H9 (cell line): ENCODE measurements at regions not wholly inside any gene's neighbourhood (a gene's known extent, or its start where the extent isn't known, plus 50 kb on each side); places are given as distances from the start of the nearest gene placed in this dataset.

Source experiments
- DNase-seq: peaks from one replicate; pipeline ENCODE4 v3.0.0-alpha.2; 2017
- H2AFZ ChIP-seq: one replicate; pipeline ENCODE4 v1.6.1; 2013; ENCODE audit warnings: mild to moderate bottlenecking, low read length, control low read depth, moderate library complexity
- H2AK5ac ChIP-seq: 2 replicates; pipeline ENCODE4 v1.6.1; 2013; ENCODE audit warnings: low read length, control low read depth, mixed read lengths; ENCODE audit not compliant: insufficient read length
- H2BK120ac ChIP-seq: one replicate; pipeline ENCODE4 v1.6.1; 2013; ENCODE audit warnings: low read depth, mild to moderate bottlenecking, low read length, control low read depth, inconsistent platforms; ENCODE audit not compliant: poor library complexity, severe bottlenecking
- H2BK12ac ChIP-seq: 2 replicates; pipeline ENCODE4 v1.6.1; 2013; ENCODE audit warnings: low read length, control low read depth, mixed read lengths, low read depth; ENCODE audit not compliant: insufficient read length
- H2BK15ac ChIP-seq: 2 replicates; pipeline ENCODE4 v1.6.1; 2013; ENCODE audit warnings: low read depth, low read length, control low read depth
- H2BK20ac ChIP-seq: one replicate; pipeline ENCODE4 v1.6.1; 2013; ENCODE audit warnings: low read depth, mild to moderate bottlenecking, low read length, control low read depth, inconsistent platforms; ENCODE audit not compliant: poor library complexity, severe bottlenecking
- H2BK5ac ChIP-seq: 2 replicates; pipeline ENCODE4 v1.6.1; 2013; ENCODE audit warnings: low read length, control low read depth, mixed read lengths; ENCODE audit not compliant: insufficient read length
- H3K14ac ChIP-seq: 2 replicates; pipeline ENCODE4 v1.6.1; 2013; ENCODE audit warnings: low read length, control low read depth; ENCODE audit not compliant: insufficient read depth
- H3K18ac ChIP-seq: 2 replicates; pipeline ENCODE4 v1.6.1; 2013; ENCODE audit warnings: low read depth, mild to moderate bottlenecking, mixed read lengths, low read length, control low read depth; ENCODE audit not compliant: insufficient read length
- H3K23ac ChIP-seq: 2 replicates; pipeline ENCODE4 v1.6.1; 2013; ENCODE audit warnings: low read length, control low read depth, mixed read lengths, low read depth; ENCODE audit not compliant: insufficient read length
- H3K23me2 ChIP-seq: 2 replicates; pipeline ENCODE4 v1.6.1; 2013; ENCODE audit warnings: low read depth, mild to moderate bottlenecking, mixed read lengths, low read length, control low read depth; ENCODE audit not compliant: insufficient read length, poor library complexity, severe bottlenecking
- H3K27ac ChIP-seq: 2 replicates; pipeline ENCODE4 v1.5.1; 2013; ENCODE audit warnings: low read length, control low read depth, mixed read lengths, low read depth; ENCODE audit not compliant: insufficient read length
- H3K27me3 ChIP-seq: 2 replicates; pipeline ENCODE4 v1.6.1; 2013; ENCODE audit warnings: low read length, control low read depth, inconsistent platforms; ENCODE audit not compliant: insufficient read depth
- H3K4ac ChIP-seq: 2 replicates; pipeline ENCODE4 v1.6.1; 2013; ENCODE audit warnings: low read depth, mild to moderate bottlenecking, control low read depth, inconsistent platforms, low read length, moderate library complexity
- H3K4me1 ChIP-seq: 2 replicates; pipeline ENCODE4 v1.6.1; 2013; ENCODE audit warnings: low read length, control low read depth, inconsistent platforms; ENCODE audit not compliant: insufficient read depth
- H3K4me2 ChIP-seq: 2 replicates; pipeline ENCODE4 v1.6.1; 2013; ENCODE audit warnings: low read length, control low read depth, mixed read lengths; ENCODE audit not compliant: insufficient read length, insufficient read depth
- H3K56ac ChIP-seq: 2 replicates; pipeline ENCODE4 v1.6.1; 2013; ENCODE audit warnings: low read depth, mild to moderate bottlenecking, mixed read lengths, low read length, control low read depth; ENCODE audit not compliant: insufficient read length
- H3K79me1 ChIP-seq: 2 replicates; pipeline ENCODE4 v1.6.1; 2013; ENCODE audit warnings: low read depth, mild to moderate bottlenecking, moderate library complexity, low read length, control low read depth, inconsistent platforms; ENCODE audit not compliant: insufficient read depth, poor library complexity, severe bottlenecking
- H3K79me2 ChIP-seq: 2 replicates; pipeline ENCODE4 v1.6.1; 2013; ENCODE audit warnings: low read length, control low read depth, inconsistent platforms; ENCODE audit not compliant: insufficient read depth
- H3K9ac ChIP-seq: 2 replicates; pipeline ENCODE4 v1.6.1; 2013; ENCODE audit warnings: low read length, control low read depth, mixed read lengths; ENCODE audit not compliant: insufficient read length; ENCODE audit errors: extremely low read depth
- H3K9me3 ChIP-seq: one replicate; pipeline ENCODE4 v1.6.1; 2013; ENCODE audit warnings: low read depth, low read length, inconsistent platforms; ENCODE audit not compliant: control insufficient read depth
- H3T11ph ChIP-seq: one replicate; pipeline ENCODE4 v1.6.1; 2013; ENCODE audit warnings: mild to moderate bottlenecking, low read length, control low read depth, inconsistent platforms
- H4K20me1 ChIP-seq: one replicate; pipeline ENCODE4 v1.6.1; 2013; ENCODE audit not compliant: control insufficient read depth, insufficient read length, insufficient read depth
- H4K5ac ChIP-seq: 2 replicates; pipeline ENCODE4 v1.6.1; 2013; ENCODE audit warnings: low read depth, mild to moderate bottlenecking, mixed read lengths, low read length, control low read depth; ENCODE audit not compliant: insufficient read length
- H4K8ac ChIP-seq: replicated peaks from 2 replicates; pipeline ENCODE4 v1.6.1; 2013; ENCODE audit warnings: low read length, control low read depth, mixed read lengths, low read depth; ENCODE audit not compliant: insufficient read length
- H4K91ac ChIP-seq: 2 replicates; pipeline ENCODE4 v1.6.1; 2013; ENCODE audit warnings: low read depth, mild to moderate bottlenecking, moderate library complexity, mixed read lengths, low read length, control low read depth; ENCODE audit not compliant: insufficient read length
- H3K27ac Mint-ChIP-seq, 3 experiments: 2 replicates in 2 of 3; 3 replicates in 1 of 3; pipeline ENCODE4 v1.8.0; 2020 to 2021; ENCODE audit warnings: mixed read lengths in 3 of 3, mild to moderate bottlenecking in 1 of 3, moderate library complexity in 1 of 3
- H3K27me3 Mint-ChIP-seq: 2 replicates; pipeline ENCODE4 v1.8.0; 2021; ENCODE audit warnings: low read depth, mild to moderate bottlenecking, moderate library complexity, mixed read lengths
- H3K36me3 Mint-ChIP-seq, 3 experiments: 2 replicates in 2 of 3; 3 replicates in 1 of 3; pipeline ENCODE4 v1.8.0; 2020 to 2021; ENCODE audit warnings: low read depth in 3 of 3, mixed read lengths in 3 of 3; ENCODE audit not compliant: insufficient read depth in 1 of 3
- H3K4me1 Mint-ChIP-seq, 2 experiments: 2 replicates each; pipeline ENCODE4 v1.8.0; 2020; ENCODE audit warnings: mixed read lengths in 2 of 2
- H3K4me3 Mint-ChIP-seq, 2 experiments: 2 replicates in 1 of 2; 3 replicates in 1 of 2; pipeline ENCODE4 v1.8.0; 2020 to 2021; ENCODE audit warnings: mild to moderate bottlenecking in 2 of 2, mixed read lengths in 2 of 2, moderate library complexity in 1 of 2
- H3K9me3 Mint-ChIP-seq, 2 experiments: 2 replicates in 1 of 2; 3 replicates in 1 of 2; pipeline ENCODE4 v1.8.0; 2020; ENCODE audit warnings: mild to moderate bottlenecking in 2 of 2, mixed read lengths in 2 of 2, moderate library complexity in 1 of 2
- CTCF ChIP-seq: fragments of 200-600 bp; sonication (generic); conservative IDR thresholded peaks from 3 replicates; pipeline ENCODE4 v1.8.0; 2021; ENCODE audit warnings: antibody characterized with exemption, mild to moderate bottlenecking
- WGBS: extraction: QIAGEN DNeasy Blood & Tissue Kit; methylation state at CpG from one replicate; pipeline ENCODE4 v1.1.7; 2013; ENCODE audit warnings: missing lambda C conversion rate, low lambda C conversion rate, mixed read lengths; ENCODE audit not compliant: insufficient read length; ENCODE audit errors: extremely low coverage; 5-methylcytosine and 5-hydroxymethylcytosine counted together

- H4K20me1 ChIP-seq: no peaks in the 10 kb centered on the region
- no peak overlapping the region for H3K4me3 Mint-ChIP-seq
- no peak overlapping the region for H3K4ac ChIP-seq
- no peak overlapping the region for H2BK12ac ChIP-seq
- no peaks in the 10 kb centered on the region for H3K9me3 ChIP-seq
- H3K36me3 Mint-ChIP-seq: no peaks in the 10 kb centered on the region; a peak in 1 of 7 replicates
- DNase-seq: no peak
- H3K9me3 Mint-ChIP-seq: no peaks in the 10 kb centered on the region
- H2AFZ ChIP-seq: no peak overlapping the region
- no peak overlapping the region for H2BK5ac ChIP-seq
- no peak overlapping the region for H2BK15ac ChIP-seq
- H4K91ac ChIP-seq: no peak overlapping the region
- no peak overlapping the region for H2BK20ac ChIP-seq
- H2AK5ac ChIP-seq: no peak overlapping the region
- no peak overlapping the region for H3K56ac ChIP-seq
- H3K27me3 ChIP-seq: no peaks in the 10 kb centered on the region
- H3K4me1 ChIP-seq: no peaks in the 10 kb centered on the region
- H3K9ac ChIP-seq: no peak overlapping the region
- H4K5ac ChIP-seq: no peak overlapping the region
- H3K14ac ChIP-seq: no peak overlapping the region
- no peaks in the 10 kb centered on the region for H3K79me2 ChIP-seq
- no peak overlapping the region for H3T11ph ChIP-seq
- no peak overlapping the region for H3K23ac ChIP-seq
- H3K4me1 Mint-ChIP-seq: peaks cover 6 to 8% of the 10 kb centered on the region in 2 experiments; a peak in 2 of 4 replicates
- H3K27me3 Mint-ChIP-seq: no peaks in the 10 kb centered on the region
- no peaks in the 10 kb centered on the region for H3K23me2 ChIP-seq
- no peak overlapping the region for H3K27ac Mint-ChIP-seq
- H3K27ac ChIP-seq: no peak overlapping the region
- no peak overlapping the region for H3K4me2 ChIP-seq
- H4K8ac ChIP-seq: no peak overlapping the region
- H3K18ac ChIP-seq: no peak overlapping the region
- WGBS: no CpG with 5 or more reads among the region's 3 CpGs
- H3K79me1 ChIP-seq: no peaks in the 10 kb centered on the region
- H2BK120ac ChIP-seq: no peak overlapping the region
- no peak for TF ChIP-seq CTCF
Observed at GRCh38 chr5:155137683-155138082, 124.1 kb downstream of the KIF4B start.
